ENCODE measurements at regions not wholly inside any gene's neighbourhood (a gene's known extent, or its start where the extent isn't known, plus 50 kb on each side); places are given as distances from the start of the nearest gene placed in this dataset.

DNA sequence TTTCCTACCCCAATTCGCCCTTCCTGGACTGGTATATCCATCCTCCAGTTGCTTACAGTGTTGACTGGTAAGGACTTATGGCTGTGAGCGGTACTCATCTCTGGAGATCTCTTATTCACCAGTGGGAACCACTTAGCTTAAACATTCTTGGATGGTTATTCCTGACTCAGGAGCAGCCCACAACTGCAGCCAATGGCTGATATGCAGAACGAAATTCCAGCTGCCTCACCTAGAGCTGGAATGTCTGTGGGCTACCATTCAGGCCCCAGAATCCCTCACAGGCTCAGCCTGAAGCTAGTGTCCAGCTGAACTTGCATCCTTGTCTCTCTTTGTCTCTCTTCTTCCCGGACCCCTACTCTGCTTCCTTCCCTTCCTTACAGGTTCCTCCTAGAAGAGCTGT lies 138.9 kb upstream of the SMIM31 start:
- DNase-seq (ENCODE audit: low spot score) = no peak
- H3K4me3 ChIP-seq = no peak overlapping the region
- H3K27ac ChIP-seq = no peak overlapping the region
- no peaks in the 10 kb centered on the region for H3K9me3 ChIP-seq
- H3K36me3 ChIP-seq = no peaks in the 10 kb centered on the region
- TF ChIP-seq, protein P1, sequence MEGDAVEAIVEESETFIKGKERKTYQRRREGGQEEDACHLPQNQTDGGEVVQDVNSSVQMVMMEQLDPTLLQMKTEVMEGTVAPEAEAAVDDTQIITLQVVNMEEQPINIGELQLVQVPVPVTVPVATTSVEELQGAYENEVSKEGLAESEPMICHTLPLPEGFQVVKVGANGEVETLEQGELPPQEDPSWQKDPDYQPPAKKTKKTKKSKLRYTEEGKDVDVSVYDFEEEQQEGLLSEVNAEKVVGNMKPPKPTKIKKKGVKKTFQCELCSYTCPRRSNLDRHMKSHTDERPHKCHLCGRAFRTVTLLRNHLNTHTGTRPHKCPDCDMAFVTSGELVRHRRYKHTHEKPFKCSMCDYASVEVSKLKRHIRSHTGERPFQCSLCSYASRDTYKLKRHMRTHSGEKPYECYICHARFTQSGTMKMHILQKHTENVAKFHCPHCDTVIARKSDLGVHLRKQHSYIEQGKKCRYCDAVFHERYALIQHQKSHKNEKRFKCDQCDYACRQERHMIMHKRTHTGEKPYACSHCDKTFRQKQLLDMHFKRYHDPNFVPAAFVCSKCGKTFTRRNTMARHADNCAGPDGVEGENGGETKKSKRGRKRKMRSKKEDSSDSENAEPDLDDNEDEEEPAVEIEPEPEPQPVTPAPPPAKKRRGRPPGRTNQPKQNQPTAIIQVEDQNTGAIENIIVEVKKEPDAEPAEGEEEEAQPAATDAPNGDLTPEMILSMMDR (IDR thresholded peaks at IDR 0.05) = no peak
- H3K27me3 ChIP-seq = no peaks in the 10 kb centered on the region
- no peaks in the 10 kb centered on the region for H3K4me1 ChIP-seq

DNA sequence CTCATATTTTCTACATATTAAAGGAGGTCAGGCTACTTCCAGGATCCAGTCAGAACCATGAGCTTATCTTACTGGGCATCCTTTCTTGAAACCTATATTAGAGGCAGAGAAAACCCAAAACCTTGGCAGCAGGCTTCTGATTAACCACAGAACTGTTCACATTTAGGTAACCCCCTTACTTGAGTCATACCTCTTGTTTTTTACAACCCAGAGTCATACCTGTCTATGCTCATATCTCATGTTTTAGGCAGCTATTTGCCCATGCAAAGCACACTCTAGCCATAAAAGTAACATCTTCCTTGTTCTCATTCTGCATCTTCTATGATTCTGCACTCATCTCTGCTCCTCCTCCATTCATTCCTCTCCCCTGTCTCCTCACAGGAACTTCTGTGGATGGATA lies 138.0 kb upstream of the SMIM31 start:
- H3K27ac ChIP-seq = no peak overlapping the region
- no peaks in the 10 kb centered on the region for H3K9me3 ChIP-seq
- H3K4me1 ChIP-seq = no peaks in the 10 kb centered on the region
- TF ChIP-seq, protein P1 (IDR thresholded peaks at IDR 0.05) = no peak
- no peak for DNase-seq (ENCODE audit: low spot score)
- no peaks in the 10 kb centered on the region for H3K36me3 ChIP-seq
- H3K27me3 ChIP-seq = no peaks in the 10 kb centered on the region
- no peak overlapping the region for H3K4me3 ChIP-seq

DNA sequence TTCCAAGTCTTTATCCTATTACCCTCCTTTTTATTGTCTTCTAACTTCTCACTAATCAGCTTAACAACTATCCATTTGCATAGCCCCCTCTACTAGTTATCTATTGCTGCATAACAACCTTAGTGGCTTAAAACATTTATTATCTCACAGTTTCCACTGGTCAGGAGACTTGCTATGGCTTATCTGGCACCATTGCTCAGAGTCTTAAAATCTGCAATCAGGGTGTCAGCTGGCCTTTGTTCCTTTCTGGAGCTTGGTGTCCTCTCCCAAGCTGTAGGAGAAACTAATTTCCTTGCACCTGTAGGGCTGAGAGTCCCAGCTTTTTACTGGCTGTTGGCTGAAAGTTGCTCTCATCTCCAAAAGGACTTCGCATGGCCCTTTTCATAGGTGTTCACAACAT lies 137.0 kb upstream of the SMIM31 start:
- DNase-seq (ENCODE audit: low spot score) = no peak
- no peak overlapping the region for H3K4me3 ChIP-seq
- TF ChIP-seq, protein P1 (IDR thresholded peaks at IDR 0.05) = no peak
- H3K27me3 ChIP-seq = no peaks in the 10 kb centered on the region
- no peak overlapping the region for H3K27ac ChIP-seq
- H3K36me3 ChIP-seq = no peaks in the 10 kb centered on the region
- no peaks in the 10 kb centered on the region for H3K9me3 ChIP-seq
- H3K4me1 ChIP-seq = no peaks in the 10 kb centered on the region

GRCh38 chr4:164617426-164617825 lies 136.5 kb upstream of the SMIM31 start:
- TF ChIP-seq, protein P1 (IDR thresholded peaks at IDR 0.05) = no peak
- no peak overlapping the region for H3K4me3 ChIP-seq
- no peaks in the 10 kb centered on the region for H3K9me3 ChIP-seq
- no peaks in the 10 kb centered on the region for H3K4me1 ChIP-seq
- no peak overlapping the region for H3K27ac ChIP-seq
- H3K36me3 ChIP-seq = no peaks in the 10 kb centered on the region
- no peaks in the 10 kb centered on the region for H3K27me3 ChIP-seq
- DNase-seq (ENCODE audit: low spot score) = no peak

DNA sequence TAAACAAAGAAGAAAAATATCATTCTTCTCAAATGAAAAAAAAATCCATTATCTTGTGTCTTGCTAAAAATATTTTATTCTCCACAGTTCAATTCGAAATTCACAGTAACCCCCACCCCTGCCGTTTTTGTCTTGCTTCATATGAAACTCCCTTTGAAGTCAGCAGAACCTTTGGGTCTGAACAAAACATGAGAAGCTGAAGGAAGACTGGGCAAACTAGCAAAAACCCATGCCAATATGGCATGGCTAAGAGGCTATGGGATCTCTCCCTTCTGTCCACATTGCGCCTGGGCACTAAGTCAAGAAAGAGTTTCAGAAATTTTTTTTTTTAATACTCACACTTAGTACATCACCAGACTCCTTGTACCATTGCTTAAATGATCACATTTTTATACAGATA lies 136.0 kb upstream of the SMIM31 start:
- no peaks in the 10 kb centered on the region for H3K36me3 ChIP-seq
- TF ChIP-seq, protein P1 (IDR thresholded peaks at IDR 0.05) = no peak

GRCh38 chr4:164621886-164622521 lies 131.9 kb upstream of the SMIM31 start:
- DNase-seq (ENCODE audit: low spot score) = no peak
- H3K4me3 ChIP-seq = no peak overlapping the region
- H3K36me3 ChIP-seq = no peaks in the 10 kb centered on the region
- TF ChIP-seq, protein P1 (IDR thresholded peaks at IDR 0.05) = no peak
- H3K27ac ChIP-seq = no peak overlapping the region
- H3K9me3 ChIP-seq = no peaks in the 10 kb centered on the region
- no peaks in the 10 kb centered on the region for H3K4me1 ChIP-seq
- H3K27me3 ChIP-seq = no peaks in the 10 kb centered on the region

More for the DNA sequence above, 136.0 kb upstream of the SMIM31 start:
- no peak overlapping the region for H3K27ac ChIP-seq
- no peak overlapping the region for H3K4me3 ChIP-seq
- no peak for DNase-seq (ENCODE audit: low spot score)
- no peaks in the 10 kb centered on the region for H3K4me1 ChIP-seq
- H3K9me3 ChIP-seq = no peaks in the 10 kb centered on the region
- no peaks in the 10 kb centered on the region for H3K27me3 ChIP-seq

All from right atrium auricular region (tissue), 2 donors.